Lung (tissue), 11 donors: ENCODE measurements at regions not wholly inside any gene's neighbourhood (a gene's known extent, or its start where the extent isn't known, plus 50 kb on each side); places are given as distances from the start of the nearest gene placed in this dataset.

ENCODE experiments used
- ATAC-seq: fragments of 200-7000 bp; cut with Tn5 transposase; one replicate; pipeline ENCODE4 v1.9.1; 2020; ENCODE audit warnings: moderate number of reproducible peaks; ENCODE audit not compliant: insufficient read depth, low FRiP score
- DNase-seq, 3 donors: peaks; one replicate each; pipeline ENCODE4 v3.0.0-alpha.2; 2013 to 2017
- H3K27ac ChIP-seq, 2 donors: one replicate each; pipeline ENCODE4 v1.5.1; 2013; ENCODE audit warnings: mild to moderate bottlenecking in 2 of 2, moderate library complexity in 2 of 2, control low read depth in 1 of 2, inconsistent platforms in 1 of 2, low read depth in 1 of 2, low read length in 1 of 2
- H3K27me3 ChIP-seq, 3 donors: one replicate each; pipeline ENCODE4 v1.5.1; 2013; ENCODE audit warnings: low read length in 2 of 3; ENCODE audit not compliant: control insufficient read depth in 3 of 3, insufficient read depth in 3 of 3
- H3K36me3 ChIP-seq, 4 donors: one replicate each; pipeline ENCODE4 v1.5.1; 2013; ENCODE audit warnings: low read length in 4 of 4, mild to moderate bottlenecking in 1 of 4, moderate library complexity in 1 of 4; ENCODE audit not compliant: control insufficient read depth in 4 of 4, insufficient read depth in 4 of 4
- H3K4me1 ChIP-seq, 5 donors: one replicate each; pipeline ENCODE4 v1.5.1; 2013; ENCODE audit warnings: low read length in 5 of 5, mild to moderate bottlenecking in 2 of 5, moderate library complexity in 1 of 5; ENCODE audit not compliant: control insufficient read depth in 5 of 5, insufficient read depth in 5 of 5
- H3K4me3 ChIP-seq: one replicate; pipeline ENCODE4 v1.5.1; 2013; ENCODE audit warnings: mild to moderate bottlenecking, control low read depth, moderate library complexity
- H3K9ac ChIP-seq, 2 donors: one replicate each; pipeline ENCODE4 v1.5.1; 2013; ENCODE audit warnings: low read length in 2 of 2, control low read depth in 1 of 2; ENCODE audit not compliant: insufficient read depth in 1 of 2
- H3K9me3 ChIP-seq, 4 donors: one replicate each; pipeline ENCODE4 v1.5.1; 2013; ENCODE audit warnings: low read length in 3 of 4, mild to moderate bottlenecking in 1 of 4, moderate library complexity in 1 of 4; ENCODE audit not compliant: control insufficient read depth in 4 of 4, insufficient read depth in 3 of 4
- CTCF ChIP-seq: IDR thresholded peaks from 2 replicates; pipeline ENCODE4 v1.5.1; 2012; ENCODE audit warnings: mild to moderate bottlenecking; ENCODE audit errors: control extremely low read depth, extremely low read depth
- WGBS, 2 donors: extraction: QIAGEN DNeasy Blood & Tissue Kit; methylation state at CpG; one replicate each; pipeline ENCODE4 v1.1.7; 2013; 5-methylcytosine and 5-hydroxymethylcytosine counted together
- donor health status: control.
- donor health status: control.
- donor health status: Bipolar disorder and iron deficiency.
- donor health status: healthy.
- donor health status: DM: yes; HTN: yes; CAD: no.

GRCh38 chrX:79082899-79083298 lies 61.6 kb upstream of the GPR174 start:
- no peaks in the 10 kb centered on the region for H3K36me3 ChIP-seq
- DNase-seq (peak in 2 of 3 donors; percentile 23 to 48), ATAC-seq (no peak)
- H3K4me1 ChIP-seq: no peaks in the 10 kb centered on the region
- 45 to 75% methylated on average over 3 of the region's 3 CpGs for WGBS, 2 donors
- TF ChIP-seq CTCF: no peak
- no peak overlapping the region for H3K4me3 ChIP-seq
- H3K9me3 ChIP-seq: no peaks in the 10 kb centered on the region
- no peaks in the 10 kb centered on the region for H3K27me3 ChIP-seq
- no peak overlapping the region for H3K9ac ChIP-seq
- H3K27ac ChIP-seq: no peak overlapping the region

- no peaks in the 10 kb centered on the region for H3K36me3 ChIP-seq
- no peak for TF ChIP-seq CTCF
- WGBS, 2 donors: 59 to 93% methylated on average over 1 of the region's 1 CpG
- DNase-seq (no peak), ATAC-seq (no peak)
- no peaks in the 10 kb centered on the region for H3K9me3 ChIP-seq
- H3K4me1 ChIP-seq: no peaks in the 10 kb centered on the region
- H3K27me3 ChIP-seq: no peaks in the 10 kb centered on the region
- H3K9ac ChIP-seq: no peak overlapping the region
- H3K4me3 ChIP-seq: no peak overlapping the region
- no peak overlapping the region for H3K27ac ChIP-seq
Measured at GRCh38 chrX:79084923-79085322, 59.6 kb upstream of the GPR174 start.

GRCh38 chrX:79089896-79090584 lies 54.4 kb upstream of the GPR174 start:
- H3K9ac ChIP-seq: no peak overlapping the region
- H3K27ac ChIP-seq: no peak overlapping the region
- H3K27me3 ChIP-seq: no peaks in the 10 kb centered on the region
- ATAC-seq: no peak
- no peaks in the 10 kb centered on the region for H3K4me1 ChIP-seq
- TF ChIP-seq CTCF: no peak
- no peak overlapping the region for H3K4me3 ChIP-seq
- DNase-seq: no peak
- no peaks in the 10 kb centered on the region for H3K36me3 ChIP-seq
- H3K9me3 ChIP-seq: no peaks in the 10 kb centered on the region
